GM23338 (cell line): ENCODE measurements at regions not wholly inside any gene's neighbourhood (a gene's known extent, or its start where the extent isn't known, plus 50 kb on each side); places are given as distances from the start of the nearest gene placed in this dataset.

ENCODE experiments used
- ATAC-seq: fragments of 200-7000 bp; cut with Tn5 transposase; 3 replicates; pipeline ENCODE4 v1.9.1; 2020
- DNase-seq: peaks from one replicate; pipeline ENCODE4 v3.0.0-alpha.2; 2015; ENCODE audit warnings: low spot score
- H2AFZ ChIP-seq: fragments of 200-600 bp; sonication (generic); 2 replicates; pipeline ENCODE4 v1.8.0; 2016; ENCODE audit warnings: antibody characterized with exemption, mild to moderate bottlenecking, moderate library complexity
- H3F3A ChIP-seq: fragments of 200-600 bp; sonication (generic); replicated peaks from 2 replicates; pipeline ENCODE4 v1.8.0; 2017; ENCODE audit warnings: antibody characterized with exemption, mixed run types, low read depth
- H3K27ac ChIP-seq: fragments of 200-600 bp; sonication (generic); 2 replicates; pipeline ENCODE4 v1.6.1; 2016; ENCODE audit warnings: low read depth
- H3K27me3 ChIP-seq: fragments of 200-600 bp; sonication (generic); 2 replicates; pipeline ENCODE4 v1.8.0; 2016; ENCODE audit warnings: mild to moderate bottlenecking, mixed run types, moderate library complexity; ENCODE audit not compliant: insufficient read depth
- H3K36me3 ChIP-seq: fragments of 200-600 bp; sonication (generic); 2 replicates; pipeline ENCODE4 v1.8.0; 2016; ENCODE audit warnings: mild to moderate bottlenecking; ENCODE audit not compliant: insufficient read depth
- H3K4me1 ChIP-seq: fragments of 200-600 bp; sonication (generic); 2 replicates; pipeline ENCODE4 v1.8.0; 2016; ENCODE audit warnings: mild to moderate bottlenecking, moderate library complexity; ENCODE audit not compliant: insufficient read depth
- H3K4me2 ChIP-seq: fragments of 200-600 bp; sonication (generic); 2 replicates; pipeline ENCODE4 v1.7.1; 2017; ENCODE audit warnings: mixed run types
- H3K4me3 ChIP-seq: fragments of 200-600 bp; sonication (generic); 2 replicates; pipeline ENCODE4 v1.6.1; 2016; ENCODE audit warnings: mixed run types
- H3K79me2 ChIP-seq: fragments of 200-600 bp; sonication (generic); replicated peaks from 2 replicates; pipeline ENCODE4 v1.8.0; 2017; ENCODE audit warnings: mild to moderate bottlenecking; ENCODE audit not compliant: insufficient read depth
- H3K9me2 ChIP-seq: fragments of 200-600 bp; sonication (generic); 2 replicates; pipeline ENCODE4 v1.8.0; 2017; ENCODE audit not compliant: insufficient read depth
- H4K20me1 ChIP-seq: fragments of 200-600 bp; sonication (generic); replicated peaks from 2 replicates; pipeline ENCODE4 v1.8.0; 2017; ENCODE audit warnings: mild to moderate bottlenecking; ENCODE audit not compliant: insufficient read depth
- H3K27ac Mint-ChIP-seq: 2 replicates; pipeline ENCODE4 v1.8.0; 2020; ENCODE audit warnings: inconsistent platforms, mild to moderate bottlenecking, moderate library complexity, mixed read lengths
- H3K27me3 Mint-ChIP-seq: 3 replicates; pipeline ENCODE4 v1.8.0; 2022; ENCODE audit warnings: low read depth, mild to moderate bottlenecking, moderate library complexity, mixed read lengths, inconsistent platforms; ENCODE audit not compliant: insufficient read depth, poor library complexity
- H3K36me3 Mint-ChIP-seq: 3 replicates; pipeline ENCODE4 v1.8.0; 2021; ENCODE audit warnings: low read depth, mild to moderate bottlenecking, inconsistent platforms, moderate library complexity, mixed read lengths
- H3K4me1 Mint-ChIP-seq: 3 replicates; pipeline ENCODE4 v1.8.0; 2020; ENCODE audit warnings: mild to moderate bottlenecking, inconsistent platforms, mixed read lengths
- H3K4me3 Mint-ChIP-seq: 3 replicates; pipeline ENCODE4 v1.8.0; 2021; ENCODE audit warnings: moderate library complexity, mild to moderate bottlenecking, inconsistent platforms, mixed read lengths
- H3K9me3 Mint-ChIP-seq: 3 replicates; pipeline ENCODE4 v1.8.0; 2020; ENCODE audit warnings: moderate library complexity, mild to moderate bottlenecking, inconsistent platforms, mixed read lengths
- CREB1 ChIP-seq: fragments of 250-450 bp; sonication (Bioruptor Pico); IDR thresholded peaks from 2 replicates; pipeline ENCODE4 v1.5.0; 2020; ENCODE audit warnings: low read depth, mild to moderate bottlenecking, moderate library complexity
- CTCF ChIP-seq, 2 experiments: fragments of 200-600 bp in 1 of 2; sonication (generic) in 1 of 2; conservative IDR thresholded peaks; 2 replicates each; pipeline versions ENCODE4 v1.5.1 to v1.6.1; 2016 to 2017; ENCODE audit warnings: antibody characterized with exemption in 2 of 2, low read depth in 2 of 2, mild to moderate bottlenecking in 2 of 2, moderate library complexity in 1 of 2
- EZH2 ChIP-seq: fragments of 200-600 bp; sonication (generic); IDR thresholded peaks from one replicate; pipeline ENCODE4 v1.8.0; 2017; ENCODE audit warnings: antibody characterized with exemption, mild to moderate bottlenecking, low read depth; ENCODE audit not compliant: unreplicated experiment
- EZH2phosphoT487 ChIP-seq: fragments of 200-600 bp; sonication (generic); IDR thresholded peaks from one replicate; pipeline ENCODE4 v1.8.1; 2018; ENCODE audit warnings: antibody characterized with exemption; ENCODE audit not compliant: unreplicated experiment
- JUNB ChIP-seq: IDR thresholded peaks from one replicate; pipeline ENCODE4 v1.6.1; 2016; ENCODE audit warnings: antibody characterized with exemption; ENCODE audit not compliant: unreplicated experiment
- NANOG ChIP-seq: IDR thresholded peaks from 2 replicates; pipeline ENCODE4 v1.6.1; 2016; ENCODE audit warnings: antibody characterized with exemption, borderline replicate concordance
- POLR2AphosphoS5 ChIP-seq: IDR thresholded peaks from 2 replicates; pipeline ENCODE4 v1.6.1; 2016; ENCODE audit warnings: antibody characterized with exemption, low read depth
- REST ChIP-seq: IDR thresholded peaks from one replicate; pipeline ENCODE4 v1.6.1; 2018; ENCODE audit warnings: antibody characterized with exemption; ENCODE audit not compliant: unreplicated experiment
- STAT1 ChIP-seq: IDR thresholded peaks from one replicate; pipeline ENCODE4 v1.6.1; 2016; ENCODE audit warnings: antibody characterized with exemption; ENCODE audit not compliant: unreplicated experiment
- ZNF114 ChIP-seq: fragments of 250-450 bp; sonication (Bioruptor Pico); IDR thresholded peaks from 2 replicates; pipeline ENCODE4 v1.5.0; 2020; ENCODE audit warnings: mild to moderate bottlenecking, moderate library complexity
- ZNF331 ChIP-seq: fragments of 250-450 bp; sonication (Bioruptor Pico); IDR thresholded peaks from 2 replicates; pipeline ENCODE4 v1.5.0; 2020; ENCODE audit warnings: low read depth, mild to moderate bottlenecking, moderate library complexity
- TF ChIP-seq, protein P1 (sequence below): IDR thresholded peaks from 2 replicates; pipeline ENCODE4 v1.6.1; 2016; ENCODE audit warnings: antibody characterized with exemption

GRCh38 chr3:6540981-6541380 lies 319.9 kb upstream of the GRM7 start:
- peaks cover 90% of the 10 kb centered on the region for H3K9me3 Mint-ChIP-seq
- H3K4me1 Mint-ChIP-seq: no peaks in the 10 kb centered on the region; the same call in 2 of the 3 replicates
- Histone ChIP-seq H2AFZ (no peak overlapping the region), H3K4me1 (no peaks in the 10 kb centered on the region), H3K27me3 (no peaks in the 10 kb centered on the region), H3K4me2 (no peak overlapping the region), H3F3A (no peaks in the 10 kb centered on the region), H3K9me2 (no peaks in the 10 kb centered on the region), H3K79me2 (no peaks in the 10 kb centered on the region), H4K20me1 (no peaks in the 10 kb centered on the region), H3K4me3 (no peak overlapping the region), H3K27ac (no peak overlapping the region), H3K36me3 (peaks cover 2% of the 10 kb centered on the region; the same call in 1 of the 2 replicates)
- ATAC-seq (no peak), DNase-seq (no peak)
- H3K4me3 Mint-ChIP-seq: no peak overlapping the region
- peaks cover 2% of the 10 kb centered on the region for H3K27me3 Mint-ChIP-seq
- H3K36me3 Mint-ChIP-seq: peaks cover 72% of the 10 kb centered on the region
- no peak overlapping the region for H3K27ac Mint-ChIP-seq
- no peak for TF ChIP-seq REST
- no peak for TF ChIP-seq EZH2phosphoT487
- no peak for TF ChIP-seq CTCF (conservative IDR thresholded peaks at IDR 0.05; ENCODE audit: low read depth in 2 of 2)
- no peak for TF ChIP-seq JUNB
- no peak for TF ChIP-seq NANOG
- no peak for TF ChIP-seq EZH2
- TF ChIP-seq POLR2AphosphoS5: no peak
- no peak for TF ChIP-seq CREB1
- TF ChIP-seq ZNF114: no peak
- no peak for TF ChIP-seq ZNF331 (CRISPR knock-in tag)
- no peak for TF ChIP-seq STAT1
- TF ChIP-seq, protein P1, sequence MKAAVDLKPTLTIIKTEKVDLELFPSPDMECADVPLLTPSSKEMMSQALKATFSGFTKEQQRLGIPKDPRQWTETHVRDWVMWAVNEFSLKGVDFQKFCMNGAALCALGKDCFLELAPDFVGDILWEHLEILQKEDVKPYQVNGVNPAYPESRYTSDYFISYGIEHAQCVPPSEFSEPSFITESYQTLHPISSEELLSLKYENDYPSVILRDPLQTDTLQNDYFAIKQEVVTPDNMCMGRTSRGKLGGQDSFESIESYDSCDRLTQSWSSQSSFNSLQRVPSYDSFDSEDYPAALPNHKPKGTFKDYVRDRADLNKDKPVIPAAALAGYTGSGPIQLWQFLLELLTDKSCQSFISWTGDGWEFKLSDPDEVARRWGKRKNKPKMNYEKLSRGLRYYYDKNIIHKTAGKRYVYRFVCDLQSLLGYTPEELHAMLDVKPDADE: no peak
